ENCODE measurements at regions not wholly inside any gene's neighbourhood (a gene's known extent, or its start where the extent isn't known, plus 50 kb on each side); places are given as distances from the start of the nearest gene placed in this dataset.

GRCh38 chr1:187624812-187625545, 796.2 kb downstream of the PLA2G4A start:
- TF ChIP-seq CTCF (IDR thresholded peaks at IDR 0.05; ENCODE audit: borderline replicate concordance, extremely low read depth, low read length, poor library complexity, severe bottlenecking) (no peak), EZH2 (IDR thresholded peaks at IDR 0.05; ENCODE audit: borderline replicate concordance, low read depth, low read length, severe bottlenecking) (no peak)
